ENCODE measurements at regions not wholly inside any gene's neighbourhood (a gene's known extent, or its start where the extent isn't known, plus 50 kb on each side); places are given as distances from the start of the nearest gene placed in this dataset.

GRCh38 chr5:115072266-115073064, 97.2 kb downstream of the TRIM36 start:
- no peak for DNase-seq

- DNase-seq: no peak
Observed at GRCh38 chr5:115070737-115071136, 99.0 kb downstream of the TRIM36 start.

DNA sequence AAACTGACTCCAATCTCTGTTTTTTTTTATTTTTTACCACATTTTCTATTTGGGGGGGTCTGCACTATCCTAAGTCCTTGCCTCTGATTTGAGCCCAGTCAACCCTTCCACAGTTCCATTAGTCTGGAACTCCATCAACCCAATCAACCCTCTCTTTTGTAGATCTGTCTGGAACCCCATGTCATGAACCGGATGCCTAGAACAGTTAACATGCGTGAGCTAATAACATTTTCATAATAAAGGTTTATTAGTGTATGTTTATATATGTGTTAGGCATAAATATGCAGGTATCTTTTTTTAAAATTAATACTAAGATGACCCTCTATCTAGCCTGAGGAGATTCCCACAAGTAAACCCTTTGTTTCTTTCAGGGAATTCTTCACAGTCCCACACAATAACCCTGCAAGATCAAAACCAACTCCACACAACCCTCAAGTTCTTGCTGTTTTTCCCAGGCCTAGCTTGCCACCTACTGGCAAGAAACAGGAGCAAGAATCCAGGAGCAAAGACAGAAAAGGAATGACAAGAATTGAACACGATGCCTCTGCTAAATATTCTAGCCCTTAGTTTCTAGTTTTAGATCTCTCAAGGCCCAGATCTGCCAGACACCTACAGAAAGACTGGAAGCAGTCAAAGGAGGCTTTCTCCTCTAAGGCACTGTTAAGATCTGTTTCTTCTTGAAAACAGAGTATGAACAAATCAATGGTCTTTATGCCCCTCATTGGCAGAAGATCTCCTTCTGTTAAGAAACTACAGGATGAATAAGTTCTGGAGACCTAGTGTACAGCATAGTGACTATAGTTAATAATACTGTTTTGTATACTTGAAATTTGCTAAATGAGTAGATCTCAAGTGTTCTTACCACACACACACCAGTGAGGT, 100.4 kb downstream of the TRIM36 start:
- peak; percentile 33 to 73 for DNase-seq

DNA sequence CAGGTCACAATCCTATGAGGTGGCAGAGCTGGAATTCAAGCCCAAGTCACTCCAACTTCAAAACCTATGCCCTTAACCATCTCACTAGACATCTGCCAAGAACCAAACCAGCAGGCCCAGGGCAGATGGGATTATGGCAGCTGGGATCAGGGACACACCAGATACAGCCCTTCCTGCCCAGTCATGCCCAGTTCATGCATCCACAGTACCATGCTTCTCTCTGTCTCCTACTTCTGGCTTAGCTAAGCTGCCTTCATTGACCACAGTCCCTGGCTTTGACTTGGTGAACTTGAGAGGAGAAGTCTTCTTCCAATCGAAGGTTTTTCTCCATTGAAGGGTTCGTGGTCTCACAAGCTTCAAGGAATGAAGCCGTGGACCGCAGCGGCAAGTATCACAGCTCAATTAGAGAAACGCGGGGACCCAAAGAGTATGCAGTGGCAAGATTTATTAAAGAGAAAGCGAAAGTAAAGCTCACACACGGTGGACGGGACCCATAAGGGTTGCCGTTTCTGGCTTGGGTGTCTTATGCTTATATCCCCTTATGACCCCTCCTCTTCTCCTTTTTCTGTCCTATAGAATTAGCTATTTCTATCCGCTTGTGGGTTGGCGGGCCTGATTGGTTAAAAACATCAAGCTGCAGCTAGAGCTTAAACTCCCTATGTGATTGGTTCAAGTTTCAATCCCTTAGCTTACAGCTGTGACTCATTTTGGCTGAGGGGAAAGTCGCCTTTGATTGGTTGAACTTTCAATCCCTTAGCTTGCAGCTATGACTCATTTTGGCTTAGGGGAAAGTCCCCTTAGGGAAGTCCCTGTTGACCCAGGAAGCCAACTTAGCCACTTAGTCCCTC, 101.2 kb downstream of the TRIM36 start:
- DNase-seq: no peak

GRCh38 chr5:115064380-115064779, 105.3 kb downstream of the TRIM36 start:
- DNase-seq: no peak

- no peak for DNase-seq
Observed at GRCh38 chr5:115054387-115054951, 115.2 kb downstream of the TRIM36 start.

DNA sequence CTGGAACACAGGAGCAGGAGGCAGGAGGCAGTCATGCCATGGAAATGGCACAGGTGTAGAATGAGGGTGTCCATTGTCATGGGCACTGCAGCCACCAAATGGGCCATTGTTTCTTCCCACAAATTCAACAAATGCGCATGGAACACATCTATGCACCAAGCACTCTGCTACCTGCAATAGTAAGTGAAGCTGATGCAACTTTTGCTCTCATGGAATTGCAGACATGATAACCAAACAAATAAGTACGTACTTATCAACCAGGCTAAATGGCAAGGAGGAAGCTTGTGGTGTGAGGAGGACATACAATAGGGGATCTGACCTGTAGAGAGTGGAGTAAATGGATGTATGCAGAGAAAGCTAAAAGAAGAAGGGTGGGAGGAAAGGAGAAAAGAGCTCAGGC, 116.8 kb downstream of the TRIM36 start:
- no peak for DNase-seq

GRCh38 chr5:115050866-115051265, 118.8 kb downstream of the TRIM36 start:
- peak in 1 of 2 experiments; percentile 29 for DNase-seq

DNA sequence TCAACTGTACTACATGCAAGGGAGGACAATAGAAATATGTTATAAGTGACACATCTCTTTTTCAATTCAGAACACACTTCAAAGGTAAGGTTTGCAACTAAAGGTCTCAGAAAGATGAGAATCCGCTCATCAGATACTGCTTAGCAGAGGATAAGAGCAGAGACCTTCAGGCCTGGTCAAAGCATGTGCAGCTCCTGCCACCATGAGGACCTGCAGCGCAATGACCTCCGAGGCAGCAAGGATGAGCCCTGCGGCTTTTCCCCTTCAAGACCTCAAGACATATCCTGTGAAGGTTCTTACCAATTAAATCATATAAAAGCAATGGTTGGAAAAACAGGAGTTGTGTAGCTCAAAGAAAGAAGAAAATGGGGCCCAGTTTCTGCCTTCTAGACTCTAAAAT, 135.8 kb downstream of the TRIM36 start:
- peak in 1 of 2 experiments; percentile 47 for DNase-seq

DNA sequence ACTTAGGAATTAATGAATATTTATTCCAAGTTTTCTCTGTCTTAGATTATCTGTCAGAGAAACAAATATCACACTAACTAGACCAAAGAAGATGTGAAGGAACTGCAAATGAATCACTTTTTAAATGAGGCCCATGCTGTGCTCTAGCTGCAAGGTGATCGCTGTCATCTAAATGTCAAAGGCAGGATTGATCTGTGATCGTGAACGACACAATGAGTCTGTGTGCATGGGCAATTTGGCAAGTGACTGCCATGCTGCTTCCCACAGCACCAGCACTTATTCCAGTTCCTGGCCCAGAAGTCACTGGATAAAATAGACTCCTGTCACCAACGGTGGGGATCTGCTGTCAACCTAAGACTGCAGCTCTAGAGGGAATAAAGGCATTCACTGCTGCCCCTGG, 141.2 kb downstream of the TRIM36 start:
- DNase-seq: no peak

GRCh38 chr5:115024922-115025321, 144.8 kb downstream of the TRIM36 start:
- DNase-seq: no peak

DNA sequence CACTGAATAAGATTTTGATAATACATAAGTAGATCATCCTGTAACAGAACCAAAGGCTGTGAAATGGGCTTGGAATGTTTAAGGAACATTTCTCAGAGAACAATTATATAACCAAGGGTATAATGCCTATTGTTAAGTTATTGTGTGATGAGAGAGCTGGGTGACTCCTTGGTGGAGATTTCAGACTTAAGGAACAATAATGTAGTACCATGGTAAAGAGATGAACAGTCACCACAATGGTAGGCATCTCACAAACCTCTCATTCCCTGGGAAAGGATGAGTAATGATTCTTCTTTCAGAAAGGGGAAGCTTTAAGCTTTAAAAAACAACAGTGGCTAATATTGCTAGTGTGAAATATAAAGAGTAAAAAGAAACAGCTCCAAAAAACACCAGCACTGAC, 147.4 kb downstream of the TRIM36 start:
- no peak for DNase-seq

DNA sequence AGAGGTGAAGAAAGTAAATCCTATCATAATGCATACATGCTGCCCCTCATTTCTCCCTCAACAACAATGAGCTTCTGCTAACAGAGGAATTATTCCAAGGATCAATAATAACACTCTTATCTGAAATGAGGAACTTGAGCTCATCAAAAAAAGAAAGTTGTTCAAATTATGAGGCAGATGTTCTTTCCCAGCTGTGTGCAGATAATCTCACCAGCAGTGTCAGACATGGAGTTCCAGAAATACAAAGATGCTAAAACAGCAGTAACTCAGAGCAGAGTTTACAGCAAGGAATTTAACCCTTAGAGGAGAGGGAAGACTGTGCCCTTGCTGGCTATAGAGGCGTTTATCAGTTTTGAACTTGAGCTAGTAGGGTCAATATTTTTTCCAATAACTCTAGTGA, 153.1 kb downstream of the TRIM36 start:
- DNase-seq: no peak

DNA sequence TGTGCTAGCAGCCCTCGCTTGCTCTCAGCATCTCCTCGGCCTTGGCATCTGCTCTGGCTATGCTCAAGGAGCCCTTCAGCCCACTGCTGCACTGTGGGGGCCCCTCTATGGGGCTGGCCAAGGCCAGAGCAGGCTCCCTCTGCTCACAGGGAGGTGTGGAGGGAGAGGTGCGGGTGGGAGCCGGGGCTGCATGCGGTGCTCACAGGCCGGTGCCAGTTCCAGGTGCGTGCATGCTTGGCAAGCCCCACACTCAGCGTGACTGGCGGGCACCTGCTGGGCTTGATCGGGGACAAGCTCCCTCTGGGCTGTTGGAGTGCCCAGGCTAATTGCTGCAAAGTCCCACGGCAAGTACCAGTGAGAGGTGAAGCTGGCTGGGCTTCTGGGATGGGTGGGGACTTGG, 170.5 kb downstream of the TRIM36 start:
- DNase-seq: no peak

DNA sequence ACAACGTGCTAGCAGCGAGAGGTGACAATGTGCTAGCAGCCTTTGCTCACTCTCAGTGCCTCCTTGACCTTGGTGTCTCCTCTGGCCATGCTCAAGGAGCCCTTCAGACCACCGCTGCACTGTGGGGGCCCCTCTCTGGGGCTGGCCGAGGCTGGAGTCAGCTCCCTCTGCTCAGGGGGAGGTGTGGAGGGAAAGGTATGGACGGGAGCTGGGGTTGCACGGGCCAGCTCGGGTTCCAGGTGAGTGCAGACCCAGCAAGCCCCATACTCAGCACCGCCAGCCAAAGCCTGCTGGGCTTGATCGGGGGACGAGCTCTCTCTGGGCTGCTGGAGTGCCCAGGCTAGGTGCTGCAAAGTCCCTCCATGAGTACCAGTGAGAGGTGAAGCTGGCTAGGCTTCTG, 180.2 kb downstream of the TRIM36 start:
- no peak for DNase-seq

- no peak for DNase-seq
Observed at GRCh38 chr5:114988096-114988495, 181.6 kb downstream of the TRIM36 start.

GRCh38 chr5:114984796-114985195, 184.9 kb downstream of the TRIM36 start:
- no peak for DNase-seq

- DNase-seq: no peak
Observed at GRCh38 chr5:114981111-114981510, 188.6 kb downstream of the TRIM36 start.

DNA sequence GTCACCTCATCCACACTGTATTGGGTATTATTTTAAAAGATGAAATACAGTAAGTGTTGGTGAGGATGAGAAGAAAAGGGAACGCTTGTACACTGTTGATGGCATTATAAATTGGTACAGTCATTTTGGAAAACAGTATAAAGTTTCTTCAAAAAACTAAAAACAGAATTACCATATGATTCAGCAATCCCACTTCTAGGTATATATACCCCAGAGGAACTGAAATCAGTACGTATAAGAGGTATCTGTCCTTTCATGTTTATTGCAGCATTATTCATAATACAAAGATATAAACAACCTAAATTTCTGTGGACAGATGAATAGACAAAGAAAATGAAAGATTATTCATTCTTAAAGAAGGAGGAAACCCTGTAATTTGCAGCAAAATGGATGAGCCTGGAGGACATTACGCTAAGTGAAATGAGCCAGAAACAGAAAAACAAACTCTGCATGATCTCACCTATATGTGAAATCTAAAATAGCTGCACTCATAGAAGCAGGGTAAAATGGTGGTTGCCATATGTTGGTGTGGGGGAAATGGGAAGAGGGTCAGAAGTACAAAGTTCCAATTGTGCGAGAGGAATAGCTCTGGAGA, 191.6 kb downstream of the TRIM36 start:
- DNase-seq: no peak

DNA sequence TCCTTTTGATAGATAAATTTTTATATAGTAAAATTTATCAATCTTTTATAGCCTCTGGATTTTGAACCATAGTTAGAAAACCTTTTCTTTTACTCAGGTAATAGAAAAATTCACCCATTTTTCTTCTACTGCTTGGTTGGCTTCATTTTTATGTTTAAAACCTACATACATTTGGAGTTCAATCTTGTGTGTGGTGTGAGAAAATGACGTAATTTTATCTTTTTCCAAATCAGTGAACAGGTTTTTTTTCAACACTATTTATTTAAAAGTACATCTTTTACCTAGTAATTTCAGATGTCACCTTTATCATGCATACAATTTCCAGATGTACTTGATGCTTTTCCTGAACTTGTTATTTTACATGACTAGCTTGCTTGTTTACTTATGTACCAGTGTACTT, 200.2 kb downstream of the TRIM36 start:
- no peak for DNase-seq

GRCh38 chr5:114957384-114957783, 212.3 kb downstream of the TRIM36 start:
- DNase-seq: no peak

DNA sequence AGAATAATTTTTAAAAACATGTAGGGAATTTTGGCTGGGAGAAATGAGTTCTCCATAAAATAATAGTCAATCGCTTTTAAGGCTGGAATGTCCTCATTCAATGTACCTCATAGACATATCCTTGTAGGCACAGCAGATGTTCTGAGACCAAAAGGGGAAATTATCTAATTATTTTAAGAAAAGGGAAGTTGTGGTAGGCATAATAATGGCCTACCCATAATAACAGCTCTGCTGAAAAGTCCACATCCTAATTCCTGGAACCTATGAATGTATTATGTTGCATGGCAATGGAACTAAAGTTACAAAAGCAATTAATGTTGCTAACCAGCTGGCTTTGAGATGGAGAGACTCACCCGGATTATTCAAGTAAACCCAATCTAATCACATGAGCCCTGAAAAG, 216.1 kb downstream of the TRIM36 start:
- no peak for DNase-seq

All from NCI-H446 (cell line).